Liver (tissue), 8 donors: ENCODE measurements at regions not wholly inside any gene's neighbourhood (a gene's known extent, or its start where the extent isn't known, plus 50 kb on each side); places are given as distances from the start of the nearest gene placed in this dataset.
"Not testable (repeated sequence)": the region's sequence is repeated elsewhere in the genome, so short reads cannot be mapped to it uniquely, and the experiment has no call there.

Source experiments
- DNase-seq: peaks from one replicate; pipeline ENCODE4 v3.0.0-alpha.2; 2017; ENCODE audit warnings: low spot score
- H3K27ac ChIP-seq, 2 donors: one replicate each; pipeline ENCODE4 v1.7.0; 2013; ENCODE audit warnings: inconsistent platforms in 2 of 2, low read length in 2 of 2, control low read depth in 1 of 2, low read depth in 1 of 2, mild to moderate bottlenecking in 1 of 2
- H3K27me3 ChIP-seq, 4 donors: one replicate each; pipeline versions ENCODE4 v1.6.1 to v1.7.0; 2013; ENCODE audit warnings: low read length in 3 of 4, inconsistent platforms in 1 of 4, mild to moderate bottlenecking in 1 of 4, moderate library complexity in 1 of 4; ENCODE audit not compliant: control insufficient read depth in 4 of 4, insufficient read depth in 4 of 4
- H3K36me3 ChIP-seq, 4 donors: one replicate each; pipeline versions ENCODE4 v1.6.1 to v1.7.0; 2013; ENCODE audit warnings: low read length in 3 of 4, mild to moderate bottlenecking in 3 of 4, low read depth in 1 of 4, moderate library complexity in 1 of 4; ENCODE audit not compliant: control insufficient read depth in 4 of 4, insufficient read depth in 3 of 4
- H3K4me1 ChIP-seq, 4 donors: one replicate each; pipeline versions ENCODE4 v1.6.1 to v1.7.0; 2013; ENCODE audit warnings: low read length in 3 of 4, mild to moderate bottlenecking in 3 of 4, moderate library complexity in 1 of 4; ENCODE audit not compliant: control insufficient read depth in 4 of 4, insufficient read depth in 4 of 4
- H3K4me3 ChIP-seq, 3 donors: one replicate each; pipeline versions ENCODE4 v1.6.1 to v1.7.0; 2013; ENCODE audit warnings: low read length in 3 of 3, control low read depth in 1 of 3, low read depth in 1 of 3, mild to moderate bottlenecking in 1 of 3
- H3K9ac ChIP-seq, 2 donors: one replicate each; pipeline ENCODE4 v1.7.0; 2013; ENCODE audit warnings: low read length in 2 of 2, mild to moderate bottlenecking in 2 of 2, moderate library complexity in 2 of 2, control low read depth in 1 of 2, low read depth in 1 of 2
- H3K9me3 ChIP-seq, 4 donors: one replicate each; pipeline versions ENCODE4 v1.6.1 to v1.7.0; 2013; ENCODE audit warnings: low read length in 3 of 4; ENCODE audit not compliant: control insufficient read depth in 4 of 4
- EGR1 ChIP-seq, 2 donors: IDR thresholded peaks; 2 replicates each; pipeline ENCODE4 v1.6.1; 2016 to 2018; ENCODE audit warnings: antibody characterized with exemption in 2 of 2, low read depth in 2 of 2
- FOXA1 ChIP-seq: IDR thresholded peaks from 2 replicates; pipeline ENCODE4 v1.6.1; 2016; ENCODE audit warnings: antibody characterized with exemption
- FOXA2 ChIP-seq: IDR thresholded peaks from 2 replicates; pipeline ENCODE4 v1.6.1; 2016; ENCODE audit warnings: antibody characterized with exemption
- GABPA ChIP-seq, 2 donors: IDR thresholded peaks in 1 of 2; conservative IDR thresholded peaks in 1 of 2; 2 replicates each; pipeline ENCODE4 v1.6.1; 2016; ENCODE audit warnings: antibody characterized with exemption in 2 of 2, mild to moderate bottlenecking in 1 of 2, moderate library complexity in 1 of 2
- HNF4G ChIP-seq: IDR thresholded peaks from 2 replicates; pipeline ENCODE4 v1.6.1; 2016; ENCODE audit warnings: antibody characterized with exemption
- JUND ChIP-seq, 2 donors: IDR thresholded peaks; 2 replicates each; pipeline ENCODE4 v1.6.1; 2016; ENCODE audit warnings: antibody characterized with exemption in 2 of 2
- NR2F2 ChIP-seq: IDR thresholded peaks from 2 replicates; pipeline ENCODE4 v1.6.1; 2016; ENCODE audit warnings: antibody characterized with exemption
- RAD21 ChIP-seq, 2 donors: IDR thresholded peaks; 2 replicates each; pipeline ENCODE4 v1.6.1; 2016; ENCODE audit warnings: antibody characterized with exemption in 2 of 2, mild to moderate bottlenecking in 2 of 2
- RXRA ChIP-seq, 2 donors: IDR thresholded peaks; 2 replicates each; pipeline ENCODE4 v1.6.1; 2017 to 2018; ENCODE audit warnings: antibody characterized with exemption in 2 of 2, mild to moderate bottlenecking in 1 of 2
- SP1 ChIP-seq: IDR thresholded peaks from 2 replicates; pipeline ENCODE4 v1.6.1; 2018; ENCODE audit warnings: antibody characterized with exemption, mild to moderate bottlenecking
- TAF1 ChIP-seq: conservative IDR thresholded peaks from 2 replicates; pipeline ENCODE4 v1.6.1; 2016; ENCODE audit warnings: antibody characterized with exemption, mild to moderate bottlenecking
- YY1 ChIP-seq: IDR thresholded peaks from 2 replicates; pipeline ENCODE4 v1.6.1; 2016; ENCODE audit warnings: antibody characterized with exemption, mild to moderate bottlenecking
- WGBS: extraction: QIAGEN DNeasy Blood & Tissue Kit; methylation state at CpG from one replicate; pipeline ENCODE4 v1.1.7; 2013; 5-methylcytosine and 5-hydroxymethylcytosine counted together
- TF ChIP-seq, protein P1 (sequence below): IDR thresholded peaks from 2 replicates; pipeline ENCODE4 v1.6.1; 2016; ENCODE audit warnings: antibody characterized with exemption
- TF ChIP-seq, protein P2 (sequence below): IDR thresholded peaks from 2 replicates; pipeline ENCODE4 v1.6.1; 2016; ENCODE audit warnings: antibody characterized with exemption
- TF ChIP-seq, protein P3 (sequence below): fragments of 150-350 bp; IDR thresholded peaks from 2 replicates; pipeline ENCODE4 v1.5.1; 2017; ENCODE audit warnings: improper control_type of control experiment, low read depth, low read length; ENCODE audit not compliant: missing input control
- TF ChIP-seq, protein P4 (sequence below): IDR thresholded peaks from 2 replicates; pipeline ENCODE4 v1.6.1; 2016; ENCODE audit warnings: antibody characterized with exemption, mild to moderate bottlenecking
- donor health status: healthy.
- donor health status: healthy.
- donor health status: healthy.
- donor health status: healthy.
- donor health status: healthy.

DNA sequence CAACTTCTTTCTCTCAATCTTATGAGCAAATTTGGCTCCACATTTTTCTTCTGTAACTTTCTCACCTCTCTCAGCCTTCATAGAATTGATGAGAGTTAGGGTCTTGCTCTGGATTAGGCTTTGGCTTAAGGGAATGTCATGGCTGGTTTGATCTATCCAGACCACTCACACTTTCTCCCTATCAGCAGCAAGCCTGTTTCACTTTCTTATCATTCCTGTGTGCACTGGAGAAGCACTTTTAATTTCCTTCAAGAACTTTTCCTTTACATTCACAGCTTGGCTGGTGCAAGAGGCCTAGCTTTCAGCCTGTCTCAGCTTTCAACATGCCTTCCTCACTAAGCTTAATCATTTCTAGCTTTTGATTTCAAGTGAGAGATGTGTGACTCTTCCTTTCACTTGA, 134.5 kb upstream of the FZD8 start:
- not testable (repeated sequence) for H3K4me1 ChIP-seq, DNase-seq, H3K36me3 ChIP-seq, H3K27me3 ChIP-seq, H3K9ac ChIP-seq, H3K27ac ChIP-seq, H3K9me3 ChIP-seq, H3K4me3 ChIP-seq

DNA sequence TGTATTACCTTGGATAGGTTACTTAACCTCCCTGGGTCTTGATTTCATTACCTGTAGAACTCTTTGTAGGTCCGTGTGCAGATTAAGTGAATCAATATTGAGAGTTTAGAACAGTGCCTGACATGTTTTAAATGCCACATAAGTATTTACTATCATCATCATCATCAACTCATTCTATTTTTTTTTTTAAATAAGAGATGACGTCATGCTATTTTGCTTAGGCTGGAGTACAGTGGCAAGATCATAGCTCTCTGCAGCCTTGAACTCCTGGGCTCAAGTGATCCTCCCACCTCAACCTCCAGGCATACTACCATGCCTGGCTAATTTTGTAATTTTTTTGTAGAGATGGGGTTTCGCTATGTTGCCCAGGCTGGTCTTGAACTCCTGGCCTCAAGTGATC, 132.0 kb upstream of the FZD8 start:
- no peaks in the 10 kb centered on the region for H3K4me1 ChIP-seq
- DNase-seq = no peak
- TF ChIP-seq FOXA2 (no peak), EGR1 (IDR thresholded peaks at IDR 0.05; ENCODE audit: low read depth in 2 of 2) (no peak), SP1 (no peak), RAD21 (IDR thresholded peaks at IDR 0.05) (no peak), JUND (IDR thresholded peaks at IDR 0.05) (no peak), HNF4G (no peak)
- TF ChIP-seq, protein P1, sequence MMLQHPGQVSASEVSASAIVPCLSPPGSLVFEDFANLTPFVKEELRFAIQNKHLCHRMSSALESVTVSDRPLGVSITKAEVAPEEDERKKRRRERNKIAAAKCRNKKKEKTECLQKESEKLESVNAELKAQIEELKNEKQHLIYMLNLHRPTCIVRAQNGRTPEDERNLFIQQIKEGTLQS = no peak
- TF ChIP-seq, protein P2, sequence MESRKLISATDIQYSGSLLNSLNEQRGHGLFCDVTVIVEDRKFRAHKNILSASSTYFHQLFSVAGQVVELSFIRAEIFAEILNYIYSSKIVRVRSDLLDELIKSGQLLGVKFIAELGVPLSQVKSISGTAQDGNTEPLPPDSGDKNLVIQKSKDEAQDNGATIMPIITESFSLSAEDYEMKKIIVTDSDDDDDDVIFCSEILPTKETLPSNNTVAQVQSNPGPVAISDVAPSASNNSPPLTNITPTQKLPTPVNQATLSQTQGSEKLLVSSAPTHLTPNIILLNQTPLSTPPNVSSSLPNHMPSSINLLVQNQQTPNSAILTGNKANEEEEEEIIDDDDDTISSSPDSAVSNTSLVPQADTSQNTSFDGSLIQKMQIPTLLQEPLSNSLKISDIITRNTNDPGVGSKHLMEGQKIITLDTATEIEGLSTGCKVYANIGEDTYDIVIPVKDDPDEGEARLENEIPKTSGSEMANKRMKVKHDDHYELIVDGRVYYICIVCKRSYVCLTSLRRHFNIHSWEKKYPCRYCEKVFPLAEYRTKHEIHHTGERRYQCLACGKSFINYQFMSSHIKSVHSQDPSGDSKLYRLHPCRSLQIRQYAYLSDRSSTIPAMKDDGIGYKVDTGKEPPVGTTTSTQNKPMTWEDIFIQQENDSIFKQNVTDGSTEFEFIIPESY = no peak
- TF ChIP-seq, protein P3, sequence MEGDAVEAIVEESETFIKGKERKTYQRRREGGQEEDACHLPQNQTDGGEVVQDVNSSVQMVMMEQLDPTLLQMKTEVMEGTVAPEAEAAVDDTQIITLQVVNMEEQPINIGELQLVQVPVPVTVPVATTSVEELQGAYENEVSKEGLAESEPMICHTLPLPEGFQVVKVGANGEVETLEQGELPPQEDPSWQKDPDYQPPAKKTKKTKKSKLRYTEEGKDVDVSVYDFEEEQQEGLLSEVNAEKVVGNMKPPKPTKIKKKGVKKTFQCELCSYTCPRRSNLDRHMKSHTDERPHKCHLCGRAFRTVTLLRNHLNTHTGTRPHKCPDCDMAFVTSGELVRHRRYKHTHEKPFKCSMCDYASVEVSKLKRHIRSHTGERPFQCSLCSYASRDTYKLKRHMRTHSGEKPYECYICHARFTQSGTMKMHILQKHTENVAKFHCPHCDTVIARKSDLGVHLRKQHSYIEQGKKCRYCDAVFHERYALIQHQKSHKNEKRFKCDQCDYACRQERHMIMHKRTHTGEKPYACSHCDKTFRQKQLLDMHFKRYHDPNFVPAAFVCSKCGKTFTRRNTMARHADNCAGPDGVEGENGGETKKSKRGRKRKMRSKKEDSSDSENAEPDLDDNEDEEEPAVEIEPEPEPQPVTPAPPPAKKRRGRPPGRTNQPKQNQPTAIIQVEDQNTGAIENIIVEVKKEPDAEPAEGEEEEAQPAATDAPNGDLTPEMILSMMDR = no peak
- TF ChIP-seq, protein P4, sequence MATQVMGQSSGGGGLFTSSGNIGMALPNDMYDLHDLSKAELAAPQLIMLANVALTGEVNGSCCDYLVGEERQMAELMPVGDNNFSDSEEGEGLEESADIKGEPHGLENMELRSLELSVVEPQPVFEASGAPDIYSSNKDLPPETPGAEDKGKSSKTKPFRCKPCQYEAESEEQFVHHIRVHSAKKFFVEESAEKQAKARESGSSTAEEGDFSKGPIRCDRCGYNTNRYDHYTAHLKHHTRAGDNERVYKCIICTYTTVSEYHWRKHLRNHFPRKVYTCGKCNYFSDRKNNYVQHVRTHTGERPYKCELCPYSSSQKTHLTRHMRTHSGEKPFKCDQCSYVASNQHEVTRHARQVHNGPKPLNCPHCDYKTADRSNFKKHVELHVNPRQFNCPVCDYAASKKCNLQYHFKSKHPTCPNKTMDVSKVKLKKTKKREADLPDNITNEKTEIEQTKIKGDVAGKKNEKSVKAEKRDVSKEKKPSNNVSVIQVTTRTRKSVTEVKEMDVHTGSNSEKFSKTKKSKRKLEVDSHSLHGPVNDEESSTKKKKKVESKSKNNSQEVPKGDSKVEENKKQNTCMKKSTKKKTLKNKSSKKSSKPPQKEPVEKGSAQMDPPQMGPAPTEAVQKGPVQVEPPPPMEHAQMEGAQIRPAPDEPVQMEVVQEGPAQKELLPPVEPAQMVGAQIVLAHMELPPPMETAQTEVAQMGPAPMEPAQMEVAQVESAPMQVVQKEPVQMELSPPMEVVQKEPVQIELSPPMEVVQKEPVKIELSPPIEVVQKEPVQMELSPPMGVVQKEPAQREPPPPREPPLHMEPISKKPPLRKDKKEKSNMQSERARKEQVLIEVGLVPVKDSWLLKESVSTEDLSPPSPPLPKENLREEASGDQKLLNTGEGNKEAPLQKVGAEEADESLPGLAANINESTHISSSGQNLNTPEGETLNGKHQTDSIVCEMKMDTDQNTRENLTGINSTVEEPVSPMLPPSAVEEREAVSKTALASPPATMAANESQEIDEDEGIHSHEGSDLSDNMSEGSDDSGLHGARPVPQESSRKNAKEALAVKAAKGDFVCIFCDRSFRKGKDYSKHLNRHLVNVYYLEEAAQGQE = no peak
- H3K27ac ChIP-seq = no peak overlapping the region
- H3K9me3 ChIP-seq = no peaks in the 10 kb centered on the region
- 83% methylated on average over 3 of the region's 3 CpGs for whole genome bisulfite sequencing
- no peak overlapping the region for H3K9ac ChIP-seq
- peaks cover 0 to 3% (median 0%) of the 10 kb centered on the region in 4 donors for H3K27me3 ChIP-seq
- H3K36me3 ChIP-seq = no peaks in the 10 kb centered on the region
- no peak overlapping the region for H3K4me3 ChIP-seq

DNA sequence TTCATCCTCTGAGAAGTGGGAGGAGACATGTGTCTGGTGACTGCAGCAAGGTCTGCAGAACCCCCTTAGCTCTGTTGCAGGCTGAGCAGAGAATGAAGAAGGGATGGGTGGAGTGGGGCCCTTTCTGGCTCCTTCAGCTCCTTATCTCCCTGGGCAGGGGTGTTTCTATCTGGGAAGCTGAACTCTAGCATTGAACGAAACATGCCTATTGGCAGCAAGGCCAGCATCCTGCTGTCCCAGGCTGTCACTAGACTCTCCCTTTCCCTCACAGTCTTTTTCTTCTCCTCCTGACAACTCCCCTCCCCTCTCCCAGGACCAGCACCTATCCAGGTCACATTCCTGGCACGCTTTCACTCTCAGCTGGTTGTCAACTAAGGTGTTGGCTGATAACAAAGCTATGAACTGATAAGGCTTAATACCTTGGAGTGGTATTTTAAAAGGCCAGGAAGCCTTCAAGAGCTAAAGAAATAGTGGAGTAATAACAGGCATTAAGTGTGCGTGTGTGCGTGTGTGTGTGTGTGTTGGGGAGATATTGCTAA, 128.8 kb upstream of the FZD8 start:
- H3K4me1 ChIP-seq = no peaks in the 10 kb centered on the region
- H3K27ac ChIP-seq = no peak overlapping the region
- H3K36me3 ChIP-seq = no peaks in the 10 kb centered on the region
- no peak for DNase-seq
- no peak overlapping the region for H3K9ac ChIP-seq
- H3K4me3 ChIP-seq = no peak overlapping the region
- 69% methylated on average over 4 of the region's 4 CpGs for WGBS
- H3K9me3 ChIP-seq = no peaks in the 10 kb centered on the region
- no peak for TF ChIP-seq FOXA2
- TF ChIP-seq, protein P2 = no peak
- no peak for TF ChIP-seq YY1
- TF ChIP-seq TAF1 = no peak
- TF ChIP-seq GABPA (IDR thresholded peaks at IDR 0.05 in 1 of 2, conservative IDR thresholded peaks at IDR 0.05 in 1 of 2) = no peak
- no peak for TF ChIP-seq HNF4G
- no peak for TF ChIP-seq RAD21 (IDR thresholded peaks at IDR 0.05)
- TF ChIP-seq, protein P1 = no peak
- no peak for TF ChIP-seq NR2F2
- no peak for TF ChIP-seq RXRA (IDR thresholded peaks at IDR 0.05)
- no peak for TF ChIP-seq SP1
- TF ChIP-seq FOXA1 = no peak
- no peak for TF ChIP-seq JUND (IDR thresholded peaks at IDR 0.05)
- H3K27me3 ChIP-seq = no peaks in the 10 kb centered on the region
